H9 (cell line): ENCODE measurements at regions not wholly inside any gene's neighbourhood (a gene's known extent, or its start where the extent isn't known, plus 50 kb on each side); places are given as distances from the start of the nearest gene placed in this dataset.

Experiments used
- DNase-seq: peaks from one replicate; pipeline ENCODE4 v3.0.0-alpha.2; 2017
- H2AFZ ChIP-seq: one replicate; pipeline ENCODE4 v1.6.1; 2013; ENCODE audit warnings: mild to moderate bottlenecking, low read length, control low read depth, moderate library complexity
- H2AK5ac ChIP-seq: 2 replicates; pipeline ENCODE4 v1.6.1; 2013; ENCODE audit warnings: low read length, control low read depth, mixed read lengths; ENCODE audit not compliant: insufficient read length
- H2BK120ac ChIP-seq: one replicate; pipeline ENCODE4 v1.6.1; 2013; ENCODE audit warnings: low read depth, mild to moderate bottlenecking, low read length, control low read depth, inconsistent platforms; ENCODE audit not compliant: poor library complexity, severe bottlenecking
- H2BK12ac ChIP-seq: 2 replicates; pipeline ENCODE4 v1.6.1; 2013; ENCODE audit warnings: low read length, control low read depth, mixed read lengths, low read depth; ENCODE audit not compliant: insufficient read length
- H2BK15ac ChIP-seq: 2 replicates; pipeline ENCODE4 v1.6.1; 2013; ENCODE audit warnings: low read depth, low read length, control low read depth
- H2BK20ac ChIP-seq: one replicate; pipeline ENCODE4 v1.6.1; 2013; ENCODE audit warnings: low read depth, mild to moderate bottlenecking, low read length, control low read depth, inconsistent platforms; ENCODE audit not compliant: poor library complexity, severe bottlenecking
- H2BK5ac ChIP-seq: 2 replicates; pipeline ENCODE4 v1.6.1; 2013; ENCODE audit warnings: low read length, control low read depth, mixed read lengths; ENCODE audit not compliant: insufficient read length
- H3K14ac ChIP-seq: 2 replicates; pipeline ENCODE4 v1.6.1; 2013; ENCODE audit warnings: low read length, control low read depth; ENCODE audit not compliant: insufficient read depth
- H3K18ac ChIP-seq: 2 replicates; pipeline ENCODE4 v1.6.1; 2013; ENCODE audit warnings: low read depth, mild to moderate bottlenecking, mixed read lengths, low read length, control low read depth; ENCODE audit not compliant: insufficient read length
- H3K23ac ChIP-seq: 2 replicates; pipeline ENCODE4 v1.6.1; 2013; ENCODE audit warnings: low read length, control low read depth, mixed read lengths, low read depth; ENCODE audit not compliant: insufficient read length
- H3K23me2 ChIP-seq: 2 replicates; pipeline ENCODE4 v1.6.1; 2013; ENCODE audit warnings: low read depth, mild to moderate bottlenecking, mixed read lengths, low read length, control low read depth; ENCODE audit not compliant: insufficient read length, poor library complexity, severe bottlenecking
- H3K27ac ChIP-seq: 2 replicates; pipeline ENCODE4 v1.5.1; 2013; ENCODE audit warnings: low read length, control low read depth, mixed read lengths, low read depth; ENCODE audit not compliant: insufficient read length
- H3K27me3 ChIP-seq: 2 replicates; pipeline ENCODE4 v1.6.1; 2013; ENCODE audit warnings: low read length, control low read depth, inconsistent platforms; ENCODE audit not compliant: insufficient read depth
- H3K4ac ChIP-seq: 2 replicates; pipeline ENCODE4 v1.6.1; 2013; ENCODE audit warnings: low read depth, mild to moderate bottlenecking, control low read depth, inconsistent platforms, low read length, moderate library complexity
- H3K4me1 ChIP-seq: 2 replicates; pipeline ENCODE4 v1.6.1; 2013; ENCODE audit warnings: low read length, control low read depth, inconsistent platforms; ENCODE audit not compliant: insufficient read depth
- H3K4me2 ChIP-seq: 2 replicates; pipeline ENCODE4 v1.6.1; 2013; ENCODE audit warnings: low read length, control low read depth, mixed read lengths; ENCODE audit not compliant: insufficient read length, insufficient read depth
- H3K56ac ChIP-seq: 2 replicates; pipeline ENCODE4 v1.6.1; 2013; ENCODE audit warnings: low read depth, mild to moderate bottlenecking, mixed read lengths, low read length, control low read depth; ENCODE audit not compliant: insufficient read length
- H3K79me1 ChIP-seq: 2 replicates; pipeline ENCODE4 v1.6.1; 2013; ENCODE audit warnings: low read depth, mild to moderate bottlenecking, moderate library complexity, low read length, control low read depth, inconsistent platforms; ENCODE audit not compliant: insufficient read depth, poor library complexity, severe bottlenecking
- H3K79me2 ChIP-seq: 2 replicates; pipeline ENCODE4 v1.6.1; 2013; ENCODE audit warnings: low read length, control low read depth, inconsistent platforms; ENCODE audit not compliant: insufficient read depth
- H3K9ac ChIP-seq: 2 replicates; pipeline ENCODE4 v1.6.1; 2013; ENCODE audit warnings: low read length, control low read depth, mixed read lengths; ENCODE audit not compliant: insufficient read length; ENCODE audit errors: extremely low read depth
- H3K9me3 ChIP-seq: one replicate; pipeline ENCODE4 v1.6.1; 2013; ENCODE audit warnings: low read depth, low read length, inconsistent platforms; ENCODE audit not compliant: control insufficient read depth
- H3T11ph ChIP-seq: one replicate; pipeline ENCODE4 v1.6.1; 2013; ENCODE audit warnings: mild to moderate bottlenecking, low read length, control low read depth, inconsistent platforms
- H4K20me1 ChIP-seq: one replicate; pipeline ENCODE4 v1.6.1; 2013; ENCODE audit not compliant: control insufficient read depth, insufficient read length, insufficient read depth
- H4K5ac ChIP-seq: 2 replicates; pipeline ENCODE4 v1.6.1; 2013; ENCODE audit warnings: low read depth, mild to moderate bottlenecking, mixed read lengths, low read length, control low read depth; ENCODE audit not compliant: insufficient read length
- H4K8ac ChIP-seq: replicated peaks from 2 replicates; pipeline ENCODE4 v1.6.1; 2013; ENCODE audit warnings: low read length, control low read depth, mixed read lengths, low read depth; ENCODE audit not compliant: insufficient read length
- H4K91ac ChIP-seq: 2 replicates; pipeline ENCODE4 v1.6.1; 2013; ENCODE audit warnings: low read depth, mild to moderate bottlenecking, moderate library complexity, mixed read lengths, low read length, control low read depth; ENCODE audit not compliant: insufficient read length
- H3K27ac Mint-ChIP-seq, 3 experiments: 2 replicates in 2 of 3; 3 replicates in 1 of 3; pipeline ENCODE4 v1.8.0; 2020 to 2021; ENCODE audit warnings: mixed read lengths in 3 of 3, mild to moderate bottlenecking in 1 of 3, moderate library complexity in 1 of 3
- H3K27me3 Mint-ChIP-seq: 2 replicates; pipeline ENCODE4 v1.8.0; 2021; ENCODE audit warnings: low read depth, mild to moderate bottlenecking, moderate library complexity, mixed read lengths
- H3K36me3 Mint-ChIP-seq, 3 experiments: 2 replicates in 2 of 3; 3 replicates in 1 of 3; pipeline ENCODE4 v1.8.0; 2020 to 2021; ENCODE audit warnings: low read depth in 3 of 3, mixed read lengths in 3 of 3; ENCODE audit not compliant: insufficient read depth in 1 of 3
- H3K4me1 Mint-ChIP-seq, 2 experiments: 2 replicates each; pipeline ENCODE4 v1.8.0; 2020; ENCODE audit warnings: mixed read lengths in 2 of 2
- H3K4me3 Mint-ChIP-seq, 2 experiments: 2 replicates in 1 of 2; 3 replicates in 1 of 2; pipeline ENCODE4 v1.8.0; 2020 to 2021; ENCODE audit warnings: mild to moderate bottlenecking in 2 of 2, mixed read lengths in 2 of 2, moderate library complexity in 1 of 2
- H3K9me3 Mint-ChIP-seq, 2 experiments: 2 replicates in 1 of 2; 3 replicates in 1 of 2; pipeline ENCODE4 v1.8.0; 2020; ENCODE audit warnings: mild to moderate bottlenecking in 2 of 2, mixed read lengths in 2 of 2, moderate library complexity in 1 of 2
- TF ChIP-seq, protein P1 (sequence below): fragments of 200-600 bp; sonication (generic); conservative IDR thresholded peaks from 3 replicates; pipeline ENCODE4 v1.8.0; 2021; ENCODE audit warnings: antibody characterized with exemption, mild to moderate bottlenecking

DNA sequence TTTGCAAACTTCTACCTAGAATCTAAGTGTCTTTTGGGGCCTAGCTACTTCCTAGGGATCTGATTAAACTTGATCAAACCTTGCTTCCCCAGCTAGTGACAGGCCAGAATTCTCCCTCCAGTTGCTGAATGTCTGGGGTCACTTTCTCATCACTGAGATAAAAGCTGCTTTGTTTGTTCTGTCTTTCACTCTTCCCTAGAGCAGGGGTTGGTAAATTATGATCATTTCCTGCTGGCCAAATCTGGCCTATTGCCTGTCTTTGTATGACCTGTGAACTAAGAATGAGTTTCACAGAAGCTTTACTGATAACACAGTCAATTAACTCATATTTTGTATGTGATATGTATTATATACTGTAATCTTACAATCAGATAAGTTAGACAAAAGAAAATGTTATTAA is 157.8 kb upstream of the AADAT start:
- peaks cover 2% of the 10 kb centered on the region for H3K23me2 ChIP-seq
- no peak overlapping the region; a peak in 1 of 7 replicates for H3K27ac Mint-ChIP-seq

More for the DNA sequence above, 157.8 kb upstream of the AADAT start:
- no peak overlapping the region for H3K4ac ChIP-seq
- H2BK5ac ChIP-seq, result no peak overlapping the region
- no peak overlapping the region for H3K56ac ChIP-seq
- H3K18ac ChIP-seq, result no peak overlapping the region
- no peak overlapping the region for H3K27ac ChIP-seq
- no peak overlapping the region for H4K91ac ChIP-seq
- TF ChIP-seq, protein P1, sequence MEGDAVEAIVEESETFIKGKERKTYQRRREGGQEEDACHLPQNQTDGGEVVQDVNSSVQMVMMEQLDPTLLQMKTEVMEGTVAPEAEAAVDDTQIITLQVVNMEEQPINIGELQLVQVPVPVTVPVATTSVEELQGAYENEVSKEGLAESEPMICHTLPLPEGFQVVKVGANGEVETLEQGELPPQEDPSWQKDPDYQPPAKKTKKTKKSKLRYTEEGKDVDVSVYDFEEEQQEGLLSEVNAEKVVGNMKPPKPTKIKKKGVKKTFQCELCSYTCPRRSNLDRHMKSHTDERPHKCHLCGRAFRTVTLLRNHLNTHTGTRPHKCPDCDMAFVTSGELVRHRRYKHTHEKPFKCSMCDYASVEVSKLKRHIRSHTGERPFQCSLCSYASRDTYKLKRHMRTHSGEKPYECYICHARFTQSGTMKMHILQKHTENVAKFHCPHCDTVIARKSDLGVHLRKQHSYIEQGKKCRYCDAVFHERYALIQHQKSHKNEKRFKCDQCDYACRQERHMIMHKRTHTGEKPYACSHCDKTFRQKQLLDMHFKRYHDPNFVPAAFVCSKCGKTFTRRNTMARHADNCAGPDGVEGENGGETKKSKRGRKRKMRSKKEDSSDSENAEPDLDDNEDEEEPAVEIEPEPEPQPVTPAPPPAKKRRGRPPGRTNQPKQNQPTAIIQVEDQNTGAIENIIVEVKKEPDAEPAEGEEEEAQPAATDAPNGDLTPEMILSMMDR, result no peak
- Mint-ChIP-seq H3K4me3 (no peak overlapping the region), H3K27me3 (no peaks in the 10 kb centered on the region), H3K4me1 (peaks cover 8 to 11% of the 10 kb centered on the region in 2 experiments), H3K9me3 (no peaks in the 10 kb centered on the region), H3K36me3 (no peaks in the 10 kb centered on the region)
- H2BK15ac ChIP-seq, result no peak overlapping the region
- no peak overlapping the region for H3T11ph ChIP-seq
- no peak overlapping the region for H3K9ac ChIP-seq
- no peak overlapping the region for H2AK5ac ChIP-seq
- no peak overlapping the region for H4K5ac ChIP-seq
- no peak overlapping the region for H3K14ac ChIP-seq
- no peaks in the 10 kb centered on the region for H4K20me1 ChIP-seq
- no peak overlapping the region for H2BK20ac ChIP-seq
- peaks cover 3% of the 10 kb centered on the region for H3K4me1 ChIP-seq
- DNase-seq, result no peak
- H2AFZ ChIP-seq, result no peak overlapping the region
- H3K9me3 ChIP-seq, result no peaks in the 10 kb centered on the region
- H4K8ac ChIP-seq, result no peak overlapping the region
- no peak overlapping the region for H2BK12ac ChIP-seq
- no peak overlapping the region for H3K4me2 ChIP-seq
- H3K27me3 ChIP-seq, result no peaks in the 10 kb centered on the region
- no peaks in the 10 kb centered on the region; the same call in 1 of the 2 replicates for H3K79me2 ChIP-seq
- H2BK120ac ChIP-seq, result no peak overlapping the region
- no peaks in the 10 kb centered on the region for H3K79me1 ChIP-seq
- H3K23ac ChIP-seq, result no peak overlapping the region
